Tibial nerve (tissue), 4 donors: ENCODE measurements at regions not wholly inside any gene's neighbourhood (a gene's known extent, or its start where the extent isn't known, plus 50 kb on each side); places are given as distances from the start of the nearest gene placed in this dataset.

Source experiments
- DNase-seq, 2 donors: peaks; one replicate each; pipeline ENCODE4 v3.0.0-alpha.2; 2019; ENCODE audit warnings: low spot score in 2 of 2
- H3K27ac ChIP-seq, 4 donors: fragments of 200-600 bp; sonication (generic) in 3 of 4; one replicate each; pipeline ENCODE4 v1.5.1; 2017 to 2019; ENCODE audit warnings: mild to moderate bottlenecking in 1 of 4
- H3K27me3 ChIP-seq, 2 donors: fragments of 200-600 bp; sonication (generic) in 1 of 2; one replicate each; pipeline versions ENCODE4 v1.5.1 to v1.6.0; 2017 to 2019
- H3K36me3 ChIP-seq, 3 donors: fragments of 200-600 bp; sonication (generic); one replicate each; pipeline ENCODE4 v1.5.1; 2018 to 2019
- H3K4me1 ChIP-seq, 4 donors: fragments of 200-600 bp; sonication (generic) in 3 of 4; one replicate each; pipeline ENCODE4 v1.5.1; 2017 to 2019
- H3K4me3 ChIP-seq, 4 donors: fragments of 200-600 bp; sonication (generic) in 3 of 4; one replicate each; pipeline ENCODE4 v1.5.1; 2017 to 2019; ENCODE audit warnings: mild to moderate bottlenecking in 1 of 4, moderate library complexity in 1 of 4
- H3K9me3 ChIP-seq, 4 donors: fragments of 200-600 bp; sonication (generic) in 3 of 4; one replicate each; pipeline ENCODE4 v1.5.1; 2017 to 2019
- EP300 ChIP-seq, 2 donors: sonication (generic); formaldehyde crosslinking; IDR thresholded peaks; one replicate each; pipeline ENCODE4 v1.6.1; 2017; ENCODE audit warnings: antibody characterized with exemption in 2 of 2, mild to moderate bottlenecking in 1 of 2
- POLR2A ChIP-seq, 2 donors: fragments of 450-650 bp; IDR thresholded peaks; one replicate each; pipeline ENCODE4 v1.6.1; 2017; ENCODE audit warnings: antibody characterized with exemption in 2 of 2, mild to moderate bottlenecking in 2 of 2, moderate library complexity in 2 of 2
- WGBS, 2 donors: methylation state at CpG; one replicate each; pipeline ENCODE4 v1.1.5; 2018; 5-methylcytosine and 5-hydroxymethylcytosine counted together
- TF ChIP-seq, protein P1 (sequence below), 5 experiments: fragments of 200-600 bp in 3 of 5; fragments of 450-650 bp in 2 of 5; sonication (generic) in 3 of 5; IDR thresholded peaks; one replicate each; pipeline ENCODE4 v1.5.1; 2016 to 2019; ENCODE audit warnings: antibody characterized with exemption in 5 of 5, mild to moderate bottlenecking in 3 of 5, moderate library complexity in 2 of 5

DNA sequence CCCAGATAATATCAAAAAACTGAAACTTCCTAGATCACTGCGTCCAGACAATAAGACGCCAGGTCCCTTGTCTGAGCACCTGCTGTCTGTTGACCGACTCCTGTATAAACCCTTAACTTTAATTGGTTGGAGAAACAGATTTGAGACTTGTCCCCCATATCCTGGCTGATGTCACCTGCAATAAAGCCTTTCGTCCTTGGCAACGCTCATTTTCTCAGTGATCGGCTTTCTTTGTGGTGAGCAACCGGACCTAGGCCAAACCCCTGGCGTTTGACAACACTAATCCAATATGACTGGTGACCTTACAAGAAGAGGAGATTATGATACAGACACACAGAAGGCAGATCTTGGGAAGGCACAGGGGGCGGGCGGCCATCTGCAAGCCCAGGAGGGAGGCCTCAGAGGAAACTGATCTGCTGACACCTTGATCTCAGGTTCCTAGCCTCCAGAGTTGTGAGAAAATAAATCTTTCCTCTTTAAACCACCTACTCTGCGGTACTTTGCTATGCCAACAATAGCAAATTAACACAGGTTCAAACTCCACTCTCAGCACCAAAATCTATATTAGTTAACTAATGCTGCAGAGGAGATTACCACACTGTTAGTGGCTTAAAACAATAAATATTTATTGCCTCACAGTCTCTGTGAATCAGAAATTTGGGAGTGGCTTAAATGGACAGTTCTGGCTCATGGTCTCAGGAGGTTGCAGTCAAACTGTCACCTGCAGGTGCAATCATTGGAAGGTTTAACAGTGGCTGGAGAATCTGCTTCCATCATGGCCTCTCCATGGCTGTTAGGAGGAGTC, 178.7 kb downstream of the OTOR start:
- 86 to 92% methylated on average over 11 of the region's 11 CpGs for WGBS, 2 donors
- DNase-seq, result no peak

GRCh38 chr20:16929756-16930155, 181.6 kb downstream of the OTOR start:
- TF ChIP-seq EP300 (IDR thresholded peaks at IDR 0.05), result no peak
- Histone ChIP-seq H3K27me3 (no peaks in the 10 kb centered on the region), H3K4me1 (no peaks in the 10 kb centered on the region), H3K27ac (no peak overlapping the region), H3K4me3 (no peak overlapping the region), H3K36me3 (no peaks in the 10 kb centered on the region), H3K9me3 (no peaks in the 10 kb centered on the region)
- DNase-seq, result no peak

More for the DNA sequence above, 178.7 kb downstream of the OTOR start:
- peaks cover 0 to 14% (median 2%) of the 10 kb centered on the region in 4 donors for H3K4me1 ChIP-seq
- no peaks in the 10 kb centered on the region for H3K36me3 ChIP-seq
- no peak overlapping the region for H3K27ac ChIP-seq
- no peaks in the 10 kb centered on the region for H3K9me3 ChIP-seq
- no peak overlapping the region for H3K4me3 ChIP-seq
- TF ChIP-seq, protein P1, sequence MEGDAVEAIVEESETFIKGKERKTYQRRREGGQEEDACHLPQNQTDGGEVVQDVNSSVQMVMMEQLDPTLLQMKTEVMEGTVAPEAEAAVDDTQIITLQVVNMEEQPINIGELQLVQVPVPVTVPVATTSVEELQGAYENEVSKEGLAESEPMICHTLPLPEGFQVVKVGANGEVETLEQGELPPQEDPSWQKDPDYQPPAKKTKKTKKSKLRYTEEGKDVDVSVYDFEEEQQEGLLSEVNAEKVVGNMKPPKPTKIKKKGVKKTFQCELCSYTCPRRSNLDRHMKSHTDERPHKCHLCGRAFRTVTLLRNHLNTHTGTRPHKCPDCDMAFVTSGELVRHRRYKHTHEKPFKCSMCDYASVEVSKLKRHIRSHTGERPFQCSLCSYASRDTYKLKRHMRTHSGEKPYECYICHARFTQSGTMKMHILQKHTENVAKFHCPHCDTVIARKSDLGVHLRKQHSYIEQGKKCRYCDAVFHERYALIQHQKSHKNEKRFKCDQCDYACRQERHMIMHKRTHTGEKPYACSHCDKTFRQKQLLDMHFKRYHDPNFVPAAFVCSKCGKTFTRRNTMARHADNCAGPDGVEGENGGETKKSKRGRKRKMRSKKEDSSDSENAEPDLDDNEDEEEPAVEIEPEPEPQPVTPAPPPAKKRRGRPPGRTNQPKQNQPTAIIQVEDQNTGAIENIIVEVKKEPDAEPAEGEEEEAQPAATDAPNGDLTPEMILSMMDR (IDR thresholded peaks at IDR 0.05), result no peak
- no peak for TF ChIP-seq EP300 (IDR thresholded peaks at IDR 0.05)
- H3K27me3 ChIP-seq, result no peaks in the 10 kb centered on the region

GRCh38 chr20:16930656-16931055, 182.5 kb downstream of the OTOR start:
- H3K4me3 ChIP-seq, result no peak overlapping the region
- H3K9me3 ChIP-seq, result no peaks in the 10 kb centered on the region
- WGBS, 2 donors, result 90 to 97% methylated on average over 2 to 4 of the region's 4 CpGs
- no peaks in the 10 kb centered on the region for H3K36me3 ChIP-seq
- no peaks in the 10 kb centered on the region for H3K27me3 ChIP-seq
- H3K4me1 ChIP-seq, result no peaks in the 10 kb centered on the region
- DNase-seq, result no peak
- H3K27ac ChIP-seq, result no peak overlapping the region
- TF ChIP-seq, protein P1 (IDR thresholded peaks at IDR 0.05), result no peak
- TF ChIP-seq EP300 (IDR thresholded peaks at IDR 0.05), result no peak
- no peak for TF ChIP-seq POLR2A (IDR thresholded peaks at IDR 0.05)

DNA sequence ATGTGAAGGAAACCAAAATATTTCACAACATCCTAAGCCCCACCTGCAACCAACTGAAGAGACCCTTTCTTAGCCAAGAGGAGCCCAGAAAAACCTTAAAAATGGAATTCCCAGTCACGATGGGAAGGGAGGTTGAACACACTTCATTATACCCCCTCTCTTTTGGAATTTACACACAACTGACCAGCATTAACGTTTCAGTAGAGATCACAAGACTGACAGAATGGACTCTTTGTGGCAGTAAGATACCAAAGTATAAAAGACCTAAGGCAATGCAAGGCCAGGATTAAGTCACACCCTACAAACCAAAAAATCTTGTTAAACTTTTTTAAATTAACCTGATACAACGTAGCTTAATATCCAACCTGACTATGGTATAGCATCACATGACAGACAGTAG, 190.9 kb downstream of the OTOR start:
- WGBS, 2 donors, result 31 to 42% methylated on average over 3 of the region's 3 CpGs
- H3K4me1 ChIP-seq, result peaks cover 0 to 7% (median 0%) of the 10 kb centered on the region in 4 donors
- no peaks in the 10 kb centered on the region for H3K27me3 ChIP-seq
- TF ChIP-seq, protein P1 (IDR thresholded peaks at IDR 0.05), result no peak
- TF ChIP-seq EP300 (IDR thresholded peaks at IDR 0.05) (no peak), POLR2A (IDR thresholded peaks at IDR 0.05) (no peak)
- no peaks in the 10 kb centered on the region for H3K9me3 ChIP-seq
- H3K4me3 ChIP-seq, result no peak overlapping the region
- no peak for DNase-seq
- no peak overlapping the region for H3K27ac ChIP-seq
- no peaks in the 10 kb centered on the region for H3K36me3 ChIP-seq

GRCh38 chr20:16940701-16941100, 192.5 kb downstream of the OTOR start:
- TF ChIP-seq POLR2A (IDR thresholded peaks at IDR 0.05), result no peak
- TF ChIP-seq EP300 (IDR thresholded peaks at IDR 0.05), result no peak
- TF ChIP-seq, protein P1 (IDR thresholded peaks at IDR 0.05), result no peak
- peaks cover 0 to 7% (median 0%) of the 10 kb centered on the region in 4 donors for H3K4me1 ChIP-seq
- 57 to 68% methylated on average over 1 of the region's 1 CpG for WGBS, 2 donors

More at GRCh38 chr20:16940701-16941100, 192.5 kb downstream of the OTOR start:
- no peak for DNase-seq
- no peak overlapping the region for H3K27ac ChIP-seq
- H3K27me3 ChIP-seq, result no peaks in the 10 kb centered on the region
- no peak overlapping the region for H3K4me3 ChIP-seq
- no peaks in the 10 kb centered on the region for H3K36me3 ChIP-seq
- H3K9me3 ChIP-seq, result no peaks in the 10 kb centered on the region
